HL-60 (cell line): ENCODE measurements at regions not wholly inside any gene's neighbourhood (a gene's known extent, or its start where the extent isn't known, plus 50 kb on each side); places are given as distances from the start of the nearest gene placed in this dataset.
"Not testable (repeated sequence)": the region's sequence is repeated elsewhere in the genome, so short reads cannot be mapped to it uniquely, and the experiment has no call there.

Source experiments
- DNase-seq, 2 experiments: peaks; one replicate each; pipeline ENCODE4 v3.0.0-alpha.2; 2010 to 2020; ENCODE audit warnings: low read depth in 1 of 2, low spot score in 1 of 2
- H3K27ac ChIP-seq: fragments of 250-450 bp; sonication (Bioruptor Pico); replicated peaks from 2 replicates; pipeline ENCODE4 v1.5.1; 2020; ENCODE audit warnings: mild to moderate bottlenecking, moderate library complexity
- H3K27me3 ChIP-seq: fragments of 250-450 bp; sonication (Bioruptor Pico); 2 replicates; pipeline ENCODE4 v1.5.1; 2021; ENCODE audit warnings: mild to moderate bottlenecking, moderate library complexity; ENCODE audit not compliant: insufficient read depth, poor library complexity, severe bottlenecking
- H3K4me3 ChIP-seq: replicated peaks from 2 replicates; pipeline ENCODE4 v1.5.1; 2011; ENCODE audit warnings: mild to moderate bottlenecking, control low read depth, low read length; ENCODE audit not compliant: insufficient read depth
- CTCF ChIP-seq: IDR thresholded peaks from one replicate; pipeline ENCODE4 v1.5.1; 2011; ENCODE audit warnings: low read length, control low read depth, inconsistent platforms; ENCODE audit not compliant: insufficient read depth
- GABPA ChIP-seq: IDR thresholded peaks from 2 replicates; pipeline ENCODE4 v1.6.1; 2012; ENCODE audit warnings: low read depth
- POLR2AphosphoS5 ChIP-seq: IDR thresholded peaks from 2 replicates; pipeline ENCODE4 v1.6.1; 2012; ENCODE audit warnings: low read depth
- REST ChIP-seq: IDR thresholded peaks from 2 replicates; pipeline ENCODE4 v1.6.1; 2012; ENCODE audit warnings: low read depth; ENCODE audit not compliant: insufficient replicate concordance
- SPI1 ChIP-seq: IDR thresholded peaks from 2 replicates; pipeline ENCODE4 v1.6.1; 2012; ENCODE audit warnings: low read depth, mild to moderate bottlenecking, borderline replicate concordance

GRCh38 chr12:25682421-25682820, 129.3 kb upstream of the LMNTD1 start:
- TF ChIP-seq GABPA = no peak
- no peak for TF ChIP-seq POLR2AphosphoS5
- no peak for TF ChIP-seq CTCF
- TF ChIP-seq SPI1 = no peak
- TF ChIP-seq REST = no peak
- no peak for DNase-seq
- no peak overlapping the region for H3K4me3 ChIP-seq
- no peaks in the 10 kb centered on the region for H3K27me3 ChIP-seq
- no peak overlapping the region for H3K27ac ChIP-seq

- TF ChIP-seq CTCF (no peak), POLR2AphosphoS5 (no peak), GABPA (no peak)
- Histone ChIP-seq H3K27me3 (no peaks in the 10 kb centered on the region), H3K27ac (no peak overlapping the region), H3K4me3 (no peak overlapping the region)
- DNase-seq = no peak
Measured at GRCh38 chr12:25684070-25684469, 131.0 kb upstream of the LMNTD1 start.

- no peak overlapping the region for H3K27ac ChIP-seq
- no peak for DNase-seq
- TF ChIP-seq CTCF (no peak), GABPA (no peak), REST (no peak)
- no peak overlapping the region for H3K4me3 ChIP-seq
- H3K27me3 ChIP-seq = no peaks in the 10 kb centered on the region
Measured at GRCh38 chr12:25686351-25686750, 133.3 kb upstream of the LMNTD1 start.

- DNase-seq = no peak
- H3K27ac ChIP-seq = no peak overlapping the region
- H3K4me3 ChIP-seq = no peak overlapping the region
- H3K27me3 ChIP-seq = no peaks in the 10 kb centered on the region
- TF ChIP-seq POLR2AphosphoS5 = no peak
- no peak for TF ChIP-seq GABPA
- no peak for TF ChIP-seq REST
- TF ChIP-seq SPI1 = no peak
- no peak for TF ChIP-seq CTCF
Measured at GRCh38 chr12:25687226-25687625, 134.1 kb upstream of the LMNTD1 start.

GRCh38 chr12:25688851-25689250, 135.8 kb upstream of the LMNTD1 start:
- not testable (repeated sequence) for H3K27ac ChIP-seq, H3K27me3 ChIP-seq, H3K4me3 ChIP-seq, DNase-seq
